Right ventricle myocardium superior (tissue), 1 donor: ENCODE measurements at regions not wholly inside any gene's neighbourhood (a gene's known extent, or its start where the extent isn't known, plus 50 kb on each side); places are given as distances from the start of the nearest gene placed in this dataset.
"Not testable (repeated sequence)": the region's sequence is repeated elsewhere in the genome, so short reads cannot be mapped to it uniquely, and the experiment has no call there.

Source experiments
- ATAC-seq: fragments of 200-7000 bp; cut with Tn5 transposase; one replicate; pipeline ENCODE4 v1.9.1; 2020; ENCODE audit warnings: mild to moderate bottlenecking; ENCODE audit not compliant: poor library complexity
- DNase-seq: peaks from one replicate; pipeline ENCODE4 v3.0.0-alpha.2; 2020
- intact Hi-C: fragments of 100-400 bp; cut with DNase I; formaldehyde crosslinking; loops from one replicate; pipeline ENCODE4 v1.11.2; 2022
- donor health status: DM: no; HTN: yes; CAD: no; lungs with severe emphysema.

DNA sequence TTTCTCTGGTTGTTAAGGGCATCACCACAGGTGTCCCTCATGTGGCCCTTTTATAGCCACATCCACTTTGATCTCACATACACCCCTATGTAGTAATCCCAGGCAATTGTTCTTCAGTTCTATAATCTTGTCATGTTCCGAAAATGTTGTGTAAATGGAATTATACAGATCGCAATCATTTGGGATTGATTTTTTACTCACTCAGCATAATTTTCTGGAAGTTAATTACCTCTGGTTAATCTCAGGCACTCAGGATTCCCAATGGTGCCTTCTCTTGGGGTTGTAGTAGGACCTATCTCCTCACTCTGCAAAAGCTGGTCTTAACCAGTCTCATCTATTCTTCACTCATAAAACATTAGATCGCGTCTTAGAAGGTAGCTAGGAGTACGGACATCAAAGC is 1549.6 kb upstream of the DDX18 start:
- intact Hi-C loops: no loop called here
- no peak for ATAC-seq
- DNase-seq: no peak

DNA sequence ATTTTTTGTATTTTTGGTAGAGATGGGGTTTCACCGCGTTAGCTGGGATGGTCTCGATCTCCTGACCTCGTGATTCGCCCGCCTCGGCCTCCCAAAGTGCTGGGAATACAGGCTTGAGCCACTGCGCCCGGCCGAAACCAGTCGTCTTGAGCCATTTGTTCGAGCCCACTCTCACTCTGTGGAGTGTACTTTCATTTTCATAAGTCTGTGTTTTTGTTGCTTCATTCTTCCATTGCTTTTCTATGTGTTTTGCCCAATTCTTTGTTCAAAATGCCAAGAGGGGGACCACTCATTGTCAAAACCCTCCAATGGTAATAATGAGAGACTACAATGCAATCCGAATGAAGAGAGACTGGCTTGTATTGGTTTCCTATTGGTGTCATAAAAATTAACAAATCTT is 1545.5 kb upstream of the DDX18 start:
- ATAC-seq (no peak), DNase-seq (no peak)
- intact Hi-C loops: no loop called here

DNA sequence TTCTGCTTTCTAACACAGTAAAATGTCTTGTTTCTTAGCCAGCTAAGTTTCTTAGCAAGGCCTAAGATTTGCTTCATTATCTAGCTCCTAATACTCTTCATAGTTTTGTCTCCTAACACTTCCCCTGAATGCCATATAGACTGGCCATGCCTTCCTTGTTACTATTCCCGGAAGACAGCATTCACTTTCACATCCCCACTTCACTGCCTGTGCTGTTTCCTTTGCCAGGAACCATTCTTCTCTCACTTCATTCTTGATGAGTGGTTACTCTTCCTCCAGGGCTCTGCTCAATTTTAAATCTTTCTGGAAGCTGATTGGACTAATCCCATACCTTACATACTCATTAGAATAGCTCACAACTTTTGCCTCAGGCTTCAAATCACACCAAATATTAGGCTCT is 1510.2 kb upstream of the DDX18 start:
- intact Hi-C loops: no loop called here
- DNase-seq: no peak
- ATAC-seq: no peak

DNA sequence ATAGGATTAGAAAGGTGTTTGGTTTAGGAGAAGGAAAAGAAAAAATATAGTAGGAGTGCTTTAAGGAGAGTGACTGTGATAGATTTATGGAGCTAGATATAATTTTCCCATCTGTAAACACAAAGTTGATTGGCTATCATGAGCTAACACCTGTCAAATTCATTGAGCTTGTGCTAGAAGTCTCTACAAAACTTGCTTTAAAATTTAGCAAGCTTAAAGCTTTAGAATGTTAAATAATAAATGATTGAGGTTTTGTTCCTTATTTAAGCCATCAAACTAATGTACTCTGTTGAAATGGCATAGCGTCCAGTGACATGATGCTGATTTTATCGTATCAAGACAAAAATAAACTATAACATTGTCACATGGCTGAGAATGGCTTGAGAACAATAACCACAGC is 1497.4 kb upstream of the DDX18 start:
- no peak for ATAC-seq
- no peak for DNase-seq
- intact Hi-C loops: no loop called here

DNA sequence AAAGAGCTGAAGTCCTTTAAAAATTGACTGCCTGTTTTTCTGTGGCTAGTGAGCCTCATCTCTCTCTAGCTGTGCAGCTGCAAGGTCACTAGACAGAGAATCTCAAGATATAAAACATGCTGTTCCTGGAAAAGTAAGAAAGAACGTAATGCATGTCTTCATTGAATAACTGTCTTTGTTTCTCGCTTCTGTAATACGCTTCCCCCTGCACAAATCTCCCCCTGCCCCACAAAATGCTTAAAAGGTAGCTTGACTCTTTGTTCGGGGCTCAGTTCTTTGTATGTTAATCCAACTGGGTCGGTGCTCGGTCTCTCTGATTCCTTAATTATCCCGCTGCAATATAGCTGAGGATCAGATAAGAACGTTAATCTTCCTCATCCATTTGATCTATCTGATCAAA is 1495.9 kb upstream of the DDX18 start:
- DNase-seq: not testable (repeated sequence)

DNA sequence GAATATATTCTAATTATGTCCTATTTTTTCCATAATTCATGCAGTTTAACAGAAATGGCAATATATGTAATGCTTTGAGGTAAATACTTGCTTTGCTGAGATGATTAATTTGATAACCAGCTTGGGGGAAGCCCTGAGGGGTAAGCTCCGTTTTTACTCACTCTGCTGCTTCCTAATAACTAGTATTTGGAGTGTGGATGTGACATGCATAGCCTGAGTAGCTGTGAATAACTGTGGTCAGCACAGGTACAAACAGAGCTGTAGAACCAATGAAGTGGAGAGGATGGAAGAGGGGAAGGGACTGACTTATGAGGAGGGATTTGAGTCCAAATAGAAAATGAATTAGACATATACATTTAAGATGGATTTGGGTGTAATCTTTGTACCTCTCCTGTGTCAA is 1495.5 kb upstream of the DDX18 start:
- intact Hi-C loops: no loop called here
- ATAC-seq (no peak), DNase-seq (no peak)

More for the DNA sequence above, 1495.9 kb upstream of the DDX18 start:
- ATAC-seq, intact Hi-C loops: not testable (repeated sequence)

DNA sequence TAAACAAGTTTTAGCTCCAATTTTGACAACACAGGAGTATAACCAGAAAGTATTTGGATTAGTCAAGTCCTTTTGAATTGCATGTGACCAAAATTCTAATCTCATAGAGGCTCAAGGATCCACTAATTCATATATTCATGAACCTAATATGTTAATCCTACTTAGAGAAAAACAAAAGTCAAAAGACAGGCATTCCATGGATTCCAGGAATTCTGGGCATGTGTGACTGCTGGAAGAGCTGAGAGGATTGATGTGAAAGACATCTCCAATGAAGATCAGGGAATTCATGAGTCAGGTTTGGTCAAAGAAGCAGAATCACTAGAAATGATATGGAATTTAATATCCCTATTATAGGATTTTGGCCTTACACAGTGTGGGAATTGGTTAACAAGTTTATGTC is 1494.6 kb upstream of the DDX18 start:
- DNase-seq: no peak
- intact Hi-C loops: no loop called here
- no peak for ATAC-seq

DNA sequence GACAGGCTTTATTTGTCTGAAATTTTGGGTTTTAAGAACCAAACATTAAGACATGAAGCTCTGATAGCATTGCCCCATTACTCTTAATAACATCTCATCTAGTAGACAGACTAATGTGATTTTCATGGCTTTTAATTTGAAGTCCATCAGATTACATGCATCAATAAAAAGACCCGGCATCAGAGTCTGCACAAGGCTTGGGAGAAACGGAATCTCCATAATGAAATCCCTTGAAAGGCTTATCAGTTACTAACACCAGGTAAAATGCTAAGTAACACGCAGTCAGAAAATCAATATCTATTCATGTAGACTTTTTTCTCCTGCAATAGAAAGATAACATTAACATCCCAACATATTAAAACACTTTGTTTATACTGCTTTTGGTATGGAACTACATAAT is 1485.2 kb upstream of the DDX18 start:
- DNase-seq: no peak
- ATAC-seq: no peak
- intact Hi-C loops: no loop called here

DNA sequence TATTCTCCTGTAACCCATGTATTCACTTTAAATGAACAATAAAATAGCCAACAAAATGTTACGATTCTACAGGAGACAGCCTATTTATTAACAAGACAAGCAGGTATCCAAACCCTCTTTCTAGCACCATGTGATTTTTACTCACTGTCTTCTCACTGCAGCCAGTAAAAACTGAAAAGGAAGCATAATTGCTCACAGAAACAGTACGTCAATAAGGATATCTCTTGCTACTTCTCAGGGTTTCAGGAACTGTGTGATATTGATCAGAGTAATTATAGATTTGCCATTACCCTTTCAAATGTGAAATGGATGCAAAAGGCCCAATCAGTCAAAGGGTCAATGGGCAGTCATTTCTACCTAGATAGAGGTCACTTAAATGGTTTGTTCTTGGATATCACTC is 1473.8 kb upstream of the DDX18 start:
- intact Hi-C loops: loop anchor here (5.0 kb wide), 1 partner anchor 57 kb away; no protein-coding TSS in a partner anchor
- no peak for DNase-seq
- ATAC-seq: no peak

DNA sequence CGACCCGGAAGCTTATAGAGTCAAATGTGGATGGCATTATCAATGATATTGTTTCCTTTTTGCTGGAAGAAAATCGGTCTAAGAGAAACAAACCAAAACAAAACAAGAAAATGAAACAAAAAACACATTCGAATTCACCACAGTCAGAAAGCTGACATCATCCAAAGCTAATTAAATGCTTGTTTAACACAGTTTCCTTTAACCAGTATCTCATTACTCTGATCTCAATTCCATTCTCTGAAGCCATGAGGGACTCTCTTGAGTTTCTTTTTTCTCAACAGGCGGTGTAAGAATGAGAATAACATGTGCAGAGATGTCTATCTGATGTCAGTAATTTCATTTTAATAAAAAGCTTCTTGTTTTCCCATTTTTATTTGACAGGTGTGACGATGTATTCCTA is 1448.3 kb upstream of the DDX18 start:
- intact Hi-C loops: no loop called here
- DNase-seq (no peak), ATAC-seq (no peak)

DNA sequence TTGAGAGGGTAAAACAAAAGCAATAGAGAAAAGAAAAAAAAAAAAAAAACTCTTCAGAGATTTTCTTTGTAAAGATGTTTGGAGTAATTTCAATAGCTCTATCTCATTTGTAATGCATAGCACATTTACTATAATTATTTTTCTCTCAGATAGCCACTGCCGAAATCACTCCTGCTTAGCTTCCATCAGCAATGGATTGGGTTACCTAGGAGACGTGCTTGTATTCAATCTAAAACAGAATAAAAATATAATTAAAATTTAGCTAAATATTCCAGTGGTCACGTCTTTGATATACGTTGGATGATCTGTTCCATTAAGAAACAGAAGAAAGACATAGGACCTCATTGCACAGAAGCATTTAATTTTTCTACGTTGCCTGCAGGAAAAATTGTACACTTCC is 1435.7 kb upstream of the DDX18 start:
- no peak for DNase-seq
- ATAC-seq: no peak
- intact Hi-C loops: no loop called here

DNA sequence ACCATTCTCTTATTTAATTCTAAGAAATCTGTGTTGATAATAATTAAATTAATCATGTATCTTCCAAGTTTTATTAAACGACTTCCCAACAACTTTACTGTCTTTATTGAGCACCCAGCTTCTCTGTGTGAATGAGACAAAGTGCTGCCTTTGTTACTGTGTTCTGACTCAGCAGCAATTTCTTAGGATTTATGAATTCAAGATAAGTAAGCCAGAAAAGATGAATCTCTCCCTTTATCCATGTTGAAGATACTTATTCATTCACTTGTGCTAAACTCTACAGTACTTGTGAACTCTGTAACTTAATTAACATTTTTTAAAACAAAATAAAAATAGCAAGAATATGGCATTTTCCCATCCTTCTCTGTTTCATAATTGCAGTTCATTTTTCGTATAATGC is 1403.3 kb upstream of the DDX18 start:
- DNase-seq: no peak
- no peak for ATAC-seq
- intact Hi-C loops: no loop called here

DNA sequence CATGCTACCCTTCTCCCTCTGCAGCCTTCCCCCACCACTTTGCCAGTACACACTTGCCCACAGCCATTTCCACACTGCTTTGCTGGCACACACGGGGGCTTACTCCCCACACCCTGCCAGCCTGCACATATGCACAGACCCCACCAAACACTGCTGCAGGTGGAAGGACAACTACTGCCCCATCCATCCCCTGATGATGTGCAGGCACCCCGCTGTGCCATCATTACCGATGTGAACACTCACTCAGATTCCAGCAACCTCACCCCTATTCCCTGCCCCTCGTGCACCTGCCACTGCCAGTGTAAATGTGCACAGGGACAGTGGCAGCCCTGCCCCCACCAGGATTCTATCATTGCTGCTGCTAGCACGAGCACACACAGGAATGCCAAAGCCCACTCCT is 1400.8 kb upstream of the DDX18 start:
- no peak for DNase-seq
- intact Hi-C loops: no loop called here
- no peak for ATAC-seq

DNA sequence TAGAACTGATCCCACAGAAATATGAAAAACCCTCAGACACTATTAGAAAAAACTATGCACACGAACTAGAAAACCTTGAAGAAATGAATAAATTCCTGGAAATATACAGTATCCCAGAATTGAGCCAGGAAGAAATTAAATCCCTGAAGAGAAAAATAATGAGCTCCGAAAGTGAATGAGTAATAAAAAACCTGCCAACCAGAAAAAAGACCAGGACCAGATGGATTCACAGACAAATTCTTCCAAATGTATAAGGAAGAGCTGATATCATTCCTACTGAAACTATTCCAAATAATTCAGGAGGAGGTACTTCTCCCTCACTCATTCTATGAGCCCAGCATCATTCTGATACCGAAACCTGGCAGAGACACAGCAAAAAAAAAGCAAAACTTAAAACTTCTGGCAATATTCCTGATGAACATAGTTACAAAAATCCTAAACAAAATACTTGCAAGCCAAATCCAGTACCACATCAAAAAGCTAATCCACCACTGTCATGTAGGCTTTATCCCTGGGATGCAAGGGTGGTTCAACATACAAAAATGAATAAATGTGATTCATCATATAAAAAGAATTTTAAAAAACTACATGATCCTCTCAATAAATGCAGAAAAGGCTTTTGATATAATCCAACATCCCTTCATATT is 1397.6 kb upstream of the DDX18 start:
- DNase-seq (no peak), ATAC-seq (no peak)
- intact Hi-C loops: no loop called here

DNA sequence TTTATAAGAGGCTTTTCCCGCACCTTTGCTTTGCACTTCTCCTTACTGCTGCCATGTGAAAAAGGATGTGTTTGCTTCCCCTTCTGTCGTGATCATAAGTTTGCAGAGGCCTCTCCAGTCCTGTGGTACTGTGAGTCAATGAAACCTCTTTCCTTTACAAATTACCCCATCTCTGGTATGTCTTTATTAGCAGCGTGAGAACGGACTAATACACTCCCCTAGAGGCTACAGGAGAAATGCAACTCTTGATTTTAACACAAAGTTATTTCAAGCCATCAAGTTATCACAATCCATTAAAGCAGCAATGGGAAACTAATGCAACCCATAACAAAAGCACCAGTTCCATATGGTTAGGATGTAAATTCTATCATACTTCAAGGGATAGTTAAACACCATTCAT is 1378.8 kb upstream of the DDX18 start:
- ATAC-seq (no peak), DNase-seq (no peak)
- intact Hi-C loops: no loop called here

DNA sequence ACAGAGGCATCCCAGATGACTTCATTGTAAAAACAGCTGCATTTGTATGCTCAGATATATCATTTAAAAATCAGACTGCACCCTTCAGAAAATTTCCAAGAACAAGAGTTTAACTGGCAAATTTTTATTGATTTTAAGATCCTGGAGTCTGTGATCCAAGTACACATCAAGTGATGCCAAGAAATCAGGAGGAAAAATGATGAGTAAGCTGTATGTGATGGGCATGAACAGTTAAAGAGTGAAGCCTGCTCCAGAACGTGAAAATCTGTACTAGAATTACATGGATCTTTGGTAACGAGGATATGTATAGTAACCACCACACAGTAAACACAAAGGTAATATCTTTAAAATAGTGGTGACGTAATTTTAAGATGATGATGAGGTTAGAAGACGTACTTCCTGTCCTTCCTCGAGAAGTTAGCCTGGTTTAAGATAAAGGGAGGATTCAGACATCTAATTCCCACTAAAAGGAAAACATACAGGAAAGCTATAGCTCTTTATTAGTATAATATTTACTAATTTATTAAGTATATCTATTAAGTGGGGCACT is 1374.3 kb upstream of the DDX18 start:
- ATAC-seq: no peak
- intact Hi-C loops: no loop called here
- DNase-seq: no peak

DNA sequence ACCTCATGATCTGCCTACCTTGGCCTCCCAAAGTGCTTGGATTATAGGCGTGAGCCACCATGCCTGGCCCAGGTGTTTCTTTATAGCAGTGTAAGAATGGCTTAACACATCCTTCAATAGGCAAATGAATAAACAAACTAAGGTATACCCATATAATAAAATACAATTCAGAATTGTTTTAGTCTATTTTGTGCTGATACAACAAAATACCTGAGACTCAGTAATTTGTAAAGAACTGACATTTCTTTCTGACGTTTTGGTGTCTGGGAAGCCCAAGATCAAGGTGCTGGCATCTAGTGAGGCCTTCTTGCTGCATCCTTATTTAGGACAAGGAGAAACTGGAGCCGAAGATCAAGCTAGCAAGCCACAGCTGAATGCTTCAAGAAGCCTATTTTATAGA is 1372.1 kb upstream of the DDX18 start:
- ATAC-seq (no peak), DNase-seq (no peak)
- intact Hi-C loops: no loop called here

DNA sequence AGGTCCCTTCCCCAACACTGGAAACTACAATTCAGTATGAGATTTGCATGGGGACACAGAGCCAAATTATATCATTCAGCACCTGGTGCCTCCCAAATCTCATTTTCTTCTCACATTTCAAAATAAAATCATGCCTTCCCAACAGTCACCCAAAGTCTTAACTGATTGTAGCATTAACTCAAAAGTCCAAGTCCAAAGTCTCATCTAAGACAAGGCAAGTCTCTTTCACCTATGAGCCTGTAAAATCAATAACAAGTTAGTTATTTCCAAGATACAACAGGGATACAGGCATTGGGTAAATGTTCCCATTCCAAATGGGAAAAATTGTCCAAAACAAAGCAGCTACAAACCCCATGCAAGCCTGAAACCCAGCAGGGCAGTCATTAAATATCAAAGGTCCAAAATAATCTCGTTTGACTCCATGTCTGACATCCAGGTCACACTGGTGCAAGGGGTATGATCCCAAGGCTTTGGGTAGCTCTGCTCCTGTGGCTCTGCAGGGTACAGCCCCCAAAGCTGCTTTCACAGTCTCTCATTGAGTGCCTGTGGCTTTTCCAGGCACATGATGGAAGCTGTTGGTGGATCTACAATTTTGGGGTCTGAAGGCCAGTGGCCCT is 1370.1 kb upstream of the DDX18 start:
- intact Hi-C loops: no loop called here
- ATAC-seq: no peak
- no peak for DNase-seq

DNA sequence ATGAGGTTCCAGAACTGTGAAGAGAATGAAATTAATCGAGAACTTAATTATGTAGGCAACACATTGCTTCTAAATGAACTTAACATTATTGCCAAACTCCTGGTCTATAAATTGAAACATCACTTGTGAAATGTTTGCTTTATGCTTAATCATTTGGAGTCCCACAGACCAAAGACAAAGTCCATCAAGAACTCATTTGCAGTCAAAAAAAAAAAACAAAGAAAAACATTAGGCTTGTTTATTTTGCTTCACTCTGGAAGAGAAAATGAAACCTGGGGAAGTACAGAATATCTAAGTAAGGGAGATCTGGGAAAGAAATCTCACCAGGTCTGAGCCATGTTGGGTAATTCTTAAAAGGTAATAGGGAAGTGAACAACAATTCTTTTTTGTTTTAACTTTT is 1363.5 kb upstream of the DDX18 start:
- intact Hi-C loops: no loop called here
- no peak for ATAC-seq
- DNase-seq: no peak

DNA sequence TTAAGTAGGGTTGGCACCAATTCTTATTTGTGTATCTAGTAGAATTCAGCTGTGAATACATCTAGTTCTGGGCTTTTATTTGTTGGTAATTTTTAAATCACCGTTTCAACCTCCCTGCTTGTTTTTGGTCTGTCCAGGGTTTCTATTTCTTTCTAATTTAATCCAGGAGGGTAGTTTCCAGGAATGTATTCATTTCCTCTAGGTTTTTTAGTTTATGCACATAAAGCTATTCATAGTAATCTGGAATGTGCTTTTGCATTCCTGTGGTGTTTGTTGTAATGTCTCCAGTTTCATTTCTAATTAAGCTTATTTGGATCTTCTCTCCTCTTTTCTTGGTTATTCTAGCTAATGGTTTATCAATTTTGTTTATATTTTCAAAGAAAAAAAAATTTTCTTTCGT is 1361.8 kb upstream of the DDX18 start:
- ATAC-seq (no peak), DNase-seq (no peak)
- intact Hi-C loops: no loop called here

DNA sequence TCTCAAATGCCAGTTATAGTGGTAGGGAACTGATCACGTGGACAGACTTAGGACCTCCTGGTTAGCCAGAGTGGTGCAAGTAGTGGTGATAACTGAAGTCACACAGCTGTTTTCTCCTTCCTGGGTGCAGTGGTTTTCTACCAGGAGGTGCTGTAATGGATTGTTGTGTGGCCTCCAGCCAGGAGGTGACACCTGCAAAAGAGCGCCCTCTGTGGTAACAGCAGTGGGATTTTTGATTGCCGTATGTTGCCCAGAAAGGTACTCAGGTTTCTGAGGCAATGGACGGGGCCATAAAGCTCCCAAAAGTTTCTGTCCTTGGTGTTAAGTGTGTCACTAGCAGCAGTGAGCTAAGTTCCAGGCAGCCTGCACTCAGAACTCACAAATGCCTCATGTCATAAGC is 1358.1 kb upstream of the DDX18 start:
- intact Hi-C loops: no loop called here

More for the DNA sequence above, 1358.1 kb upstream of the DDX18 start:
- DNase-seq: no peak
- no peak for ATAC-seq
